NCI-H1417 (cell line): ENCODE measurements at regions not wholly inside any gene's neighbourhood (a gene's known extent, or its start where the extent isn't known, plus 50 kb on each side); places are given as distances from the start of the nearest gene placed in this dataset.
"Not testable (repeated sequence)": the region's sequence is repeated elsewhere in the genome, so short reads cannot be mapped to it uniquely, and the experiment has no call there.

Experiments
- DNase-seq, 3 experiments: peaks; one replicate each; lab custom pipeline; 2025; lab: John Stamatoyannopoulos, UW

DNA sequence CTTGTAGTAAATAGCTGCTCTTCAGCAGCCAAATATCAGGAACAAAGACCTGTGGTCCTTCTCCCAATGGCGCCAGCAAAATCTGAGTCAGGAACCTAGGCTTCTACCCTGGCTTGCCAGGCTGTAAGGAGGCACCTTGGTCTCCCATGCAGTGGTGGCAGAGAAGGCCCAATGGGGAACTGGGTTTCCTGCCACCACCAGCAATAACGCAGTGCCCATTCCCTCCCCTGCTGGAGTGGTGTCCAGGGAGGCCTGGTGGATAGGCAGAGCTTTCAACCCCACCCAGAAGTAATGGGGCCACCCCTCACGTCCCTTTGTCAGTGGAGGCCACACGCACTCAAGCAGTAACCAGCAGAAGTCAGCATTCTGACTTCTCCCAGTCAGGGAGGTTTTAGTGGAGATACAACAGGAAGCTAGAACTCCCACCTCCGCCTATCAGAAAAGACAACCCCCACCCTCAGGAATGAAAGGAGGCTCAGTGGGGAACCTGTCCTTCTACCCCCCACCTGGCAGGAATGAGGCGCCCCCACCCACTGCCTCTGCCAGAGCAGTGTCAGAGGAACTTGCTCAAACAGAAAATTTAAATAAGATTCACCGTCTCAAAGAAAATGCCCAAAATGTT is 132.4 kb downstream of the COPS8 start:
- DNase-seq = no peak

GRCh38 chr2:237218756-237219155 is 133.1 kb downstream of the COPS8 start:
- no peak for DNase-seq

DNA sequence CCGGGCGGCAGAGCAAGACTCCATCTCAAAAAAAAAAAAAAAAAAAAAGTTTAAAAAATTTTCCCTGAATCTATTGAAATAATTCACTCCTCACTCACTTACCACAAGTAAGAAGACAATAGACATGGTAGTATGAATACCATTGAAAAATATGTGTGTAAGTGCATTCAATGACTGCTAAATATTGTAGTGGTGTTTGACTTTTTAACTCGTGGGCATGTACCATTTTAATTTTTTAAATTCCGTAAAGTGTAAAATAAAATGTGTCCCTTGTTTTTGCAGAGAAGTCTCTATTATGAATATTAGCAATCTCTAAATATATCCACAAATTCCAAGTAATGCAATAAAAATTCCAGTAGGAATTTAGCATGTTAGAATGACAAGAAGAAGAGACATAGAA is 134.1 kb downstream of the COPS8 start:
- no peak for DNase-seq

GRCh38 chr2:237221443-237221842 is 135.8 kb downstream of the COPS8 start:
- DNase-seq = no peak

- DNase-seq = no peak
These were observed 136.5 kb downstream of the COPS8 start for GRCh38 chr2:237222178-237222577.

GRCh38 chr2:237222601-237223041 is 136.9 kb downstream of the COPS8 start:
- no peak for DNase-seq

DNA sequence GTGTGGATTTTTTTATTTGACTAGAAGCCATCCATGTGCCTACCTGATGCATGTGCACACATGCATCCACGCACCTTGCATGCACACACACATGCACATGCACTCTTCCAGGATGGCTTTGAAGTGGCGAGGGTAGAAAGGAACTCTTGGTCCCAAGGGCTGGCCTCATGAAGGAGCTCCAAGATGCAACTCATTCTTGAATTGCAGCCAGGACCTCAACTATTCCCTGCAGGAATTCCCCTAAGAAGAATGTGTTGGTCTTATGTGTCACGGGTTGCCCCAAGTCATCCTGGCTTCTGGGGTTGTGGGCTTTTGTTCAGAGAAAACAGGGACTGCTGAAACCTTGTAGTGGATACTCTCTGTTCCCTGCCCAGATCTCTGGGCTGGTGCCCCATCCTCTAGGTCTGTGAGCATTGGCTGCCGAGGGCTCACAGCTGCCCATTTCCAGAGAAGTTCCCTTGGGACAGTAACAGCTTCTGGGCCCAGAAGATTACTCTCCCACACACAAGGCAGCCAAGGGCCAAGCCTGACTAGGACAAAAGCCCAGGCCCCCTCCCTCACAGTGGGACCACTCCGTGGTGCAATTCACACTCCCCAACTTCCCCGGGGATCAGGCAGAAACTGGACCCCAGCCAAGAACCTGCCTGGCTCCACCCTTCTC is 137.6 kb downstream of the COPS8 start:
- DNase-seq = no peak

GRCh38 chr2:237227190-237227589 is 141.5 kb downstream of the COPS8 start:
- no peak for DNase-seq

DNA sequence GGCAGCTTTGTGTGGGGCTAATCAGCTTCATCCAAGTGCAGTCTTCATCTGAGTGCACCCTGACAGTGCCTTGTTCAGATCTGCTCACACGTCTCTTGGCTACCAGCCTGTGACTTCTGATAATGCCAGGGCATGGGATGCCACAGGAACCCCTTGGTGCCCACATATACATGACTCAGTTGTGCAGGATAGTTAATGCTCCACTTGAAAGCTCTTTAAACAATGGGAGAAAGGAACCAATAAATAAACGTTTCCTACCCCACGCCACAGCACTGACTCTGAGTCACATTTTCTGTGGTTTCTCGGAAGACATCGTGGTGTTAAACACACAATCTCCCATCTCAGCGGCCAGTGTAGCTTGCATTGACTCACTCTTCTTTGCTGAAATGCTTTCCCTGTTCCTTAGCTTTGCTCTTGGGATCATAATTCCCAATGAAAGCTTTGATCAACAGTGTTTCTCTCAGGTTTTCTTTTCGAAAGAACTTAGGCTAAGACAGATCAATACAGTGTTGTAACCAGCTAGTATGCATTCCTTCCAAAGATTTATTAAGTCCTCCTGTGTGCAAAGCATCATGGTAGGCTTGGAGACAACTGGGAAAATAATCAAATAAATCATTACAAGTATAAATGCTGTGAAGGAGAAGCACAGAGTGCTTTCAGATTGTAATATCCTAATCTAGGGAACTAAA is 142.0 kb downstream of the COPS8 start:
- no peak for DNase-seq

GRCh38 chr2:237228281-237228625 is 142.6 kb downstream of the COPS8 start:
- no peak for DNase-seq

- DNase-seq = no peak
These were observed 144.2 kb downstream of the COPS8 start for GRCh38 chr2:237229905-237230304.

DNA sequence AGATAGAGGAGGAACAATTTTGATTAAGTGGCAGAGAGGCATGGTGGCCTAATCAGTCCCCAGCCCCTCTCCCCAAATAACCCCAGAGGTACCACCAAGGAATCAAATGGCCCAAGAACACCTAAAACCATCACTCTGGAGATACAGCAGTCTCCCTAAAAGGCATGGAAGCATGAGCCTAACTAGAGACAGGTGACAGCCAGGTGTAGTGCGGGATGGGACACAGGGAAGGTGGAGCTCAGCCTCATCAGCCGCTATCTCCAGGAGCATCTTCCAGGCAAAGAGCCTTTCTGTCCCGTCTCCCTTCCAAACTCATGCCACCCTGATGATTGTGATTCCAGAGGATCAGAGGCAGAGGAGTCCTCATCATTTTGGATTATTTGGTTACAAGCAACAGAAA is 144.7 kb downstream of the COPS8 start:
- no peak for DNase-seq

DNA sequence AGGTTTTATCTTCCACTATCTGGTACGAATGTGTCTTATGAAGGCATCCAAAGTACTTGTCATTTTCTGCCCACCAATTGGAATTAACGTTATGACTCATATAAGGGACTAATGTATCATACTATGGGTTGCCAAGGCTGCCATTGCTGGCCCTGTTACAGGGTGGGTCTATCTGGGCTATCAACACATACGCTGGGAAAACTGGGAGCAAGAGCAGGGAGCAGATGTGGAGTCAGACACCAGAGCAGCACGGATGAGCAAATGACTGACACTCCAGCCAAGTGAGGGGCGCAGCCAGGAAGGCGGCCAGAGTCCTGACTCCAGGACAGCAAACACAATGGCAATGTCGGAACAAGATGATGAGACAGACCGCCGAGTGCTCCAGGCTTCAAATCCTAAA is 145.9 kb downstream of the COPS8 start:
- DNase-seq = no peak

DNA sequence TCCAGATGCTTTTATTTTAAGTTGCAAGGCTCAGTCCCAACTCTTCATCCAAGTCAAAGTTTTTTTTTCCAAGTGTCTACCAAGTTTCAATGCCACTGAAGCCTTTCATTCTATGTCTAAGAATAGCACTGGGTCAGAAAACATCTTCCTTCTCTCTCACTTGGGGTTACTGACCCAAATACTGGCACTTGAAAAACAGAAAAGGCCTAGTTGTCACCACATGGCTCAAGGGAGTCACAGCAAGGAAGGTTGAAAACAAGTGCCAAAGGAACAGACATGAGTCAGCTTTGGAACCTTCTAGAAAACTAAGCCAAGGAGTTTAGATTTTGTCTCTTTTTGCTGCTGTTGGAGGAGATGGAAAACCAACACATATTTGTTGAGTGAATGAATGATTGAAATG is 146.5 kb downstream of the COPS8 start:
- no peak for DNase-seq

- no peak for DNase-seq
These were observed 148.6 kb downstream of the COPS8 start for GRCh38 chr2:237234268-237234667.

DNA sequence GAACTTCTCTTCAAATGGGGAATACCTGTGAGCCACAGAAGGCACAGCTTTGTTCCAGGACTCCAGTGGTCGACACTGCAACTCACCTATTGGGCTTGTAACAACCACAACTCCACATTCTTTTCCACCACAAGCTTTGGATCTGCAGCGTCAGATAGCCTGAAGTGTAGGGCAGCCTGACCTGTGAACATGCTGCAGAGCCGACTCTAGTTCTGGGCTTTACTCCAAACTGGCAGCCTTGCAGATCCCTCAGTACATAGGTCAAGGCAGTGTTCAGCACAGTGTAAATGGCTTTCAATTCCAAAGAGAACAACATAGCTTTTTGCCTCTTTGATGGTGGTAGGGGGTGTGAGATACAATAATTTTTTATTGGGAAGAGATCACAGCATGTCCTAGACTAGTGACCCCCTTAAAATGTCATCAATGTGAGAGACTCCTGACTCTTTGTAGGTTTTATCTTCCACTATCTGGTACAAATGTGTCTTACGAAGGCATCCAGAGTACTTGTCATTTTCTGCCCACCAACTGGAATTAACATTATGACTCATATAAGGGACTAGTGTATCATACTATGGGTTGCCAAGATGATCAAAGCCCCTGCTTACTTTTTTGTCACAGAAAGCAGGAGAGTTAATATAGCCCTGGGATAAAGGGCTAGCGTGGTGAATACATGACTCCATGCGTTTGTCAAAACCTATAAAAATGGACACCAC is 149.8 kb downstream of the COPS8 start:
- DNase-seq = no peak

GRCh38 chr2:237236188-237236587 is 150.5 kb downstream of the COPS8 start:
- no peak for DNase-seq

DNA sequence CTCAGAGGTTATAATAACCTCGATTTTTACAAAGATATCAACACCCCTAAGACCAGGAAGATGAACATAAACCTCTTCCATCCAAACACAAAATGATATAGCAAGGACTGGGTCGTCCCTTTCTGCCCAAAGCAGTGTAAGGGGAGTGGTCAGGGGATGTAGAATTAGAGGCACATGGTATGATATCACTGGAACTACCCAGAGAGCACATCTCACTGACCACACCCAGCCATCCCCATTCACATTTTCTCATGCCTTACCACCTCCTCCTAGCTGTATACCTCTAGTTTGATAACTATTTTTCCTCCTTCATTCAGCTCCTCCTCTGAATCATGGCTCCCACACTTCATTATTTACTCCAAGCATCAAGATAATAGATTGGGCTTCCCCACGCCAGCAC is 152.6 kb downstream of the COPS8 start:
- no peak for DNase-seq

DNA sequence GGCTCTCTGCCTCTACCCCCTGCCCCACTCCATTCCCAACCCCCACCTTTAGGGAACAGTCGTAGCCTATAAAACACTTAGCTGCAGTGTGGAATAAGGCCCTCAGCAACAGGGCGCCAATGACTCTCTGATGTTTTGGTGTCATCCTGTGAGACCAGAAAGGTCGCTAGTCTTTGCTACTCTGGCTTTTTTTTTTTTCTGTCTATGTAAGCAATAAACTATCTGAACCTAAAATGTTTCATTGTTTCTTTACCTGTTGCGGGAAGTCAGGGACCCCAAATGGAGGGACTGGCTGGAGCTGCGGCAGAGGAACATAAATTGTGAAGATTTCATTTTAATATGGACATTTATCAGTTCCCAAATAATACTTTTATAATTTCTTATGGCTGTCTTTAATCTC is 154.6 kb downstream of the COPS8 start:
- DNase-seq = no peak

GRCh38 chr2:237240868-237241267 is 155.2 kb downstream of the COPS8 start:
- DNase-seq = not testable (repeated sequence)

- no peak for DNase-seq
These were observed 156.4 kb downstream of the COPS8 start for GRCh38 chr2:237242091-237242536.

GRCh38 chr2:237243487-237243886 is 157.8 kb downstream of the COPS8 start:
- no peak for DNase-seq

- DNase-seq = no peak
These were observed 158.5 kb downstream of the COPS8 start for GRCh38 chr2:237244178-237244577.
